ENCODE measurements at regions not wholly inside any gene's neighbourhood (a gene's known extent, or its start where the extent isn't known, plus 50 kb on each side); places are given as distances from the start of the nearest gene placed in this dataset.

GRCh38 chr10:61319386-61320256, 133.6 kb downstream of the TMEM26 start:
- no peak for DNase-seq (ENCODE audit: low read depth)
- no peak for TF ChIP-seq CTCF (conservative IDR thresholded peaks at IDR 0.05; ENCODE audit: low read depth, low read length)
- H3K4me3 ChIP-seq (ENCODE audit: low read depth, low read length): no peak overlapping the region

GRCh38 chr10:61318429-61318828, 134.8 kb downstream of the TMEM26 start:
- no peak for TF ChIP-seq CTCF (conservative IDR thresholded peaks at IDR 0.05; ENCODE audit: low read depth, low read length)
- no peak for DNase-seq (ENCODE audit: low read depth)
- H3K4me3 ChIP-seq (ENCODE audit: low read depth, low read length): no peak overlapping the region

GRCh38 chr10:61317706-61318105, 135.5 kb downstream of the TMEM26 start:
- DNase-seq (ENCODE audit: low read depth): no peak
- TF ChIP-seq CTCF (conservative IDR thresholded peaks at IDR 0.05; ENCODE audit: low read depth, low read length): no peak
- no peak overlapping the region for H3K4me3 ChIP-seq (ENCODE audit: low read depth, low read length)

- H3K4me3 ChIP-seq (ENCODE audit: low read depth, low read length): no peak overlapping the region
- no peak for TF ChIP-seq CTCF (conservative IDR thresholded peaks at IDR 0.05; ENCODE audit: low read depth, low read length)
- no peak for DNase-seq (ENCODE audit: low read depth)
Measured at GRCh38 chr10:61316676-61317265, 136.4 kb downstream of the TMEM26 start.

GRCh38 chr10:61314273-61314672, 138.9 kb downstream of the TMEM26 start:
- no peak for DNase-seq (ENCODE audit: low read depth)
- no peak for TF ChIP-seq CTCF (conservative IDR thresholded peaks at IDR 0.05; ENCODE audit: low read depth, low read length)

GRCh38 chr10:61313460-61313859, 139.7 kb downstream of the TMEM26 start:
- DNase-seq (ENCODE audit: low read depth): no peak
- H3K4me3 ChIP-seq (ENCODE audit: low read depth, low read length): no peak overlapping the region
- no peak for TF ChIP-seq CTCF (conservative IDR thresholded peaks at IDR 0.05; ENCODE audit: low read depth, low read length)

More at GRCh38 chr10:61314273-61314672, 138.9 kb downstream of the TMEM26 start:
- H3K4me3 ChIP-seq (ENCODE audit: low read depth, low read length): no peak overlapping the region
